Adrenal gland (tissue), 9 donors: ENCODE measurements at regions not wholly inside any gene's neighbourhood (a gene's known extent, or its start where the extent isn't known, plus 50 kb on each side); places are given as distances from the start of the nearest gene placed in this dataset.

ENCODE experiments used
- DNase-seq, 7 donors: peaks; one replicate each; pipeline ENCODE4 v3.0.0-alpha.2; 2019 to 2020
- H3K27ac ChIP-seq, 5 donors: fragments of 200-600 bp; sonication (generic) in 4 of 5; 1 replicate in 3 of 5; 2 replicates in 2 of 5; pipeline versions ENCODE4 v1.5.1 to v1.8.0; 2016 to 2020; ENCODE audit warnings: mild to moderate bottlenecking in 1 of 5
- H3K27me3 ChIP-seq: fragments of 200-600 bp; 2 replicates; pipeline ENCODE4 v1.8.0; 2021
- H3K36me3 ChIP-seq, 2 donors: fragments of 200-600 bp; replicated peaks in 1 of 2; 1 replicate in 1 of 2; 2 replicates in 1 of 2; pipeline versions ENCODE4 v1.5.1 to v1.8.0; 2018 to 2022
- H3K4me1 ChIP-seq, 2 donors: fragments of 200-600 bp; replicated peaks in 1 of 2; 1 replicate in 1 of 2; 2 replicates in 1 of 2; pipeline versions ENCODE4 v1.5.1 to v1.8.0; 2018 to 2021
- H3K4me3 ChIP-seq, 4 donors: fragments of 200-600 bp; sonication (generic) in 3 of 4; one replicate each; pipeline ENCODE4 v1.5.1; 2016 to 2018
- H3K9me3 ChIP-seq, 3 donors: fragments of 200-600 bp; sonication (generic) in 1 of 3; replicated peaks in 1 of 3; 1 replicate in 2 of 3; 2 replicates in 1 of 3; pipeline versions ENCODE4 v1.5.1 to v1.8.0; 2016 to 2021
- CTCF ChIP-seq, 6 experiments: fragments of 450-650 bp in 4 of 6; fragments of 200-600 bp in 2 of 6; sonication (generic) in 1 of 6; IDR thresholded peaks; 1 replicate in 5 of 6; 2 replicates in 1 of 6; pipeline versions ENCODE4 v1.5.1 to v1.8.0; 2016 to 2021; ENCODE audit warnings: antibody characterized with exemption in 6 of 6, mild to moderate bottlenecking in 2 of 6, moderate library complexity in 1 of 6
- POLR2A ChIP-seq, 2 donors: fragments of 450-650 bp; IDR thresholded peaks; one replicate each; pipeline ENCODE4 v1.6.1; 2017; ENCODE audit warnings: antibody characterized with exemption in 2 of 2, mild to moderate bottlenecking in 2 of 2, moderate library complexity in 1 of 2
- WGBS, 4 donors: extraction: QIAGEN DNeasy Blood & Tissue Kit in 2 of 4; methylation state at CpG; one replicate each; pipeline versions ENCODE4 v1.1.5 to v1.1.7; 2013 to 2017; 5-methylcytosine and 5-hydroxymethylcytosine counted together
- intact Hi-C, 2 donors: fragments of 100-400 bp; cut with DNase I; formaldehyde crosslinking; loops; one replicate each; pipeline versions ENCODE4 v1.14.1 to v1.15.0; 2022 to 2023
- donor health status: healthy with polysubstance abuse.
- donor health status: Bipolar disorder and iron deficiency.
- donor health status: DM: yes; HTN: yes; CAD: no.
- donor health status: DM: no; HTN: no; CAD: no.
- donor health status: DM: no; HTN: no; CAD: no.

DNA sequence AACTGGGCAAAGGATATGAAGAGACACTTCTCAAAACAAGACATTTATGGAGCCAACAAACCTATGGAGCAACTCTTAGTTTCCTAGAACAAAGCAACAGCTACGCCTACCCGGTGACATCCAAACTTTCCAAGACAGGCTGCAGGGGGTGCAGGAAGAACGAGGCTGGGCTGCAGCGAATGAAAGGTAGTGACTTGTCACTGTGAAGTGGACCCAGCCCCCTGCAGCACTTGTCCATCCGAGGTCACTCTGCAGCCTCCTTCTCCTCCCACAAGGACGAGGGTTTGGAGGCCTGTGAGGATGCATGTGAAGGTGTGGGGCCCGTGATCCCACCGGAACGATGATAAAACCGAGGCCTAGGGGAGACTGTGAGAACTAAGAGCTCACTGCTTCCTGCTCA is 192.6 kb upstream of the RPL38 start:
- intact Hi-C loops: no loop called here
- DNase-seq: no peak
- no peak for TF ChIP-seq CTCF (IDR thresholded peaks at IDR 0.05)
- no peak for TF ChIP-seq POLR2A (IDR thresholded peaks at IDR 0.05)
- Histone ChIP-seq H3K9me3 (no peaks in the 10 kb centered on the region), H3K27me3 (peaks cover 4% of the 10 kb centered on the region), H3K4me3 (no peak overlapping the region), H3K27ac (no peak overlapping the region), H3K4me1 (no peaks in the 10 kb centered on the region), H3K36me3 (no peaks in the 10 kb centered on the region)
- WGBS, 4 donors: 74 to 86% (median 79%) methylated on average over 9 to 10 of the region's 10 CpGs

DNA sequence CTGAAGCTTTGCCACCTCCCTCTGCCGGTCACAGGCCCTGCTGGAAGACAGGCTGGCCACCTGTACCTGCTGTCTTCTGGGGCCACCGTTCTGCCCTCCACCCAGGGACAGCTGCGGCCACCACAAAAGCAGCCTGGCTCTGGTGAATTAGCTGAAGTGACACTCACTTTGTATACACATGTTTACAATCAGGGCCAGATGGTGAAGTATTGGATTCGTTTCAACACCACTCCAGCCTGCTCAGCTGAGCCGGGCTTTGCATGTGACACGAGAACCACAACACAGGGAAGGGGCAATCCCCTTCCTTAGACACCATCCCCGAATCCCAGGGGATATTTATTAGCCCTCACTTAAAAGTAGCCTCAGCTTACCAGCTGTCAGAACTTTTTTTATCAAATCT is 191.5 kb upstream of the RPL38 start:
- DNase-seq: no peak
- no peak overlapping the region for H3K27ac ChIP-seq
- H3K36me3 ChIP-seq: no peaks in the 10 kb centered on the region
- no peak overlapping the region for H3K4me3 ChIP-seq
- no peaks in the 10 kb centered on the region for H3K27me3 ChIP-seq
- TF ChIP-seq CTCF (IDR thresholded peaks at IDR 0.05) (no peak), POLR2A (IDR thresholded peaks at IDR 0.05) (no peak)
- WGBS, 4 donors: 36 to 54% (median 45%) methylated on average over 7 of the region's 7 CpGs
- H3K4me1 ChIP-seq: no peaks in the 10 kb centered on the region
- H3K9me3 ChIP-seq: no peaks in the 10 kb centered on the region
- intact Hi-C loops: no loop called here

- TF ChIP-seq CTCF (IDR thresholded peaks at IDR 0.05) (no peak), POLR2A (IDR thresholded peaks at IDR 0.05) (no peak)
- intact Hi-C loops: no loop called here
- WGBS, 4 donors: 35 to 49% (median 44%) methylated on average over 6 of the region's 6 CpGs
- Histone ChIP-seq H3K4me3 (no peak overlapping the region), H3K27me3 (no peaks in the 10 kb centered on the region), H3K27ac (no peak overlapping the region), H3K36me3 (no peaks in the 10 kb centered on the region), H3K9me3 (no peaks in the 10 kb centered on the region), H3K4me1 (no peaks in the 10 kb centered on the region)
- no peak for DNase-seq
These were observed 191.0 kb upstream of the RPL38 start for GRCh38 chr17:74012465-74012864.

DNA sequence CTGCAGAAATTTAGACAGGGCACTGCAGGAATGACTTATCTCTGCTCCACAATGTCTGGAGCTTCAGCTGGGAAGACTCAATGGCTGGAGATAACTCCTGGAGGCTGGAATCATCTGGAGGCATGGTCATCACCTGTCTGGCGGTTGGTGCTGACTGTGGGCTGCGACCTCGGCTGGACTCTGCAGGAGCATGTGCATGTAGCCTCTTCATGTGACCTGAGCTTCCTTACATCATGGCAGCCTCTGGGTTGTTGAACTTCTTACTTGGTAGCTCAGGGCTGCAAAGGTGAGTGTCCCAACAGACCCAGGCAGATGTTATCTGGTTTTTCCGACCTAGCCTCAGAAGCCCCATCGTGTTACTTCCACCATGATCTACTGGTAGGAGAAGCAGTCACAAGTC is 188.2 kb upstream of the RPL38 start:
- no peaks in the 10 kb centered on the region for H3K36me3 ChIP-seq
- intact Hi-C loops: no loop called here
- no peaks in the 10 kb centered on the region for H3K4me1 ChIP-seq
- no peak overlapping the region for H3K27ac ChIP-seq
- H3K9me3 ChIP-seq: no peaks in the 10 kb centered on the region
- no peak for DNase-seq
- H3K27me3 ChIP-seq: no peaks in the 10 kb centered on the region
- WGBS, 4 donors: 81 to 100% (median 89%) methylated on average over 2 to 5 of the region's 5 CpGs
- TF ChIP-seq POLR2A (IDR thresholded peaks at IDR 0.05) (no peak), CTCF (IDR thresholded peaks at IDR 0.05) (no peak)
- no peak overlapping the region for H3K4me3 ChIP-seq
